ENCODE measurements at regions not wholly inside any gene's neighbourhood (a gene's known extent, or its start where the extent isn't known, plus 50 kb on each side); places are given as distances from the start of the nearest gene placed in this dataset.
A peak's percentile ranks its signal among the peaks of the same experiment; 100 is the strongest.

DNA sequence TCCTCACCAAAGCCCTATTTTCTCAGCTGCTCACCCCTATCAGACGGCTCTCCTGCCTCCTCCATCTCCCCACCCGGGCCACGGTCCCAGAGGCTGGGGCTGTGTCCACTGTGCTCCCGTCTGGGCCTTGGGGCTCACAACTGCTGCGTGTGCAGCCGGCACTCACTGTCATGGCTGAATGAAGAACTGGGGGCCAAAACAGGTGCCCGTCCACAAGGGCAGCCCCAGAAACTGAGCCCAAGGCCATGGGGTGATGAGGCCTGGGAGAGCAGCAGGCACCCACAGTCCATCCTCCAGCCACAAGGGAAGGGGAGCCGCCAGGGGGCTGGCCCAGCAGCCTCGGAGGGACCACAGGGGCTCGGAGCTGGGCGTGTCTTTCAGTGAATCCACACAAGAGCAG lies 159.5 kb downstream of the DLL1 start:
- no peak for DNase-seq

DNA sequence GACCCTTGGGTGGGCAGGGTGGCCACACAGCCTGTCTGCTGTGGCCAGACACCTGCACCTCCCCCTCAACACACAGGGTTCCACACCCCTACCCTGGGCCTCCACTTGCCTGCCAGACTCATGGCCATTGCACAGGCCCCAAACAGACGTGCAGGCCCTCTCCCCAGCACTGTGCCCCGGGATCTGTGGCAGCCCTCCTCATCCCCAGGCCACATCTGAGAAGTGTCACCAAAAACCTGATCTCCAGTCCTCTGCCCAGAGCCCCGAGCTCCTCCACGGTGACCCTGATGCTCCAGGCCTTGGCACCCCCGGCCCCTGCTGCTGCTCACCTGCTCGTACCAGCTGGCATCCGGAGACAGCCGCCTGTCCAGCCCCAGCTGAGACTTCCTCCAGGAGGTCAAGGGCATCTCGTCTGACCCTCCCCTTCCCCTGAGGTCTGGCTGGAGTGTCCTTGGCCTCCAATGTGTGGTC lies 160.1 kb downstream of the DLL1 start:
- no peak for DNase-seq

DNA sequence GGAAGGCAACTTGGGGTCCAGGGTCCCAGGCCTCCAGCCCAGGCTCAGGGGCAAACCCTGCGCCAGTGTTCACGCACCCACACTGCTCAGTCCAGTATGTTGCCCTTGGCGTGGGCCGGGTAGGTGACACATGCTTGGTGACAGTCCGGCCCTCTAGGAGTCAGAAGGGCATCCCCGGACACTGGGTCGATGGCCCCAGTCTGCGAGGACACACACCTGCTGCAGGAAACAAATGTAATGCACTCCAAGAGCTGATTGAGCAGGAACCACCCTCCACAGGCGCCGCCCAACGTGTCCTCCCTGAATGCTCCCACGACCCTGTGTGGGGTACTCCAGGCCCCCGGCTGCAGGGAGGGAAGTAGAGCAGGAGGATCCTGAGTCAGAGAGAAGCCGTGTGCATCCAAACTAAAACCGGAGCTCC lies 160.7 kb downstream of the DLL1 start:
- DNase-seq: no peak

DNA sequence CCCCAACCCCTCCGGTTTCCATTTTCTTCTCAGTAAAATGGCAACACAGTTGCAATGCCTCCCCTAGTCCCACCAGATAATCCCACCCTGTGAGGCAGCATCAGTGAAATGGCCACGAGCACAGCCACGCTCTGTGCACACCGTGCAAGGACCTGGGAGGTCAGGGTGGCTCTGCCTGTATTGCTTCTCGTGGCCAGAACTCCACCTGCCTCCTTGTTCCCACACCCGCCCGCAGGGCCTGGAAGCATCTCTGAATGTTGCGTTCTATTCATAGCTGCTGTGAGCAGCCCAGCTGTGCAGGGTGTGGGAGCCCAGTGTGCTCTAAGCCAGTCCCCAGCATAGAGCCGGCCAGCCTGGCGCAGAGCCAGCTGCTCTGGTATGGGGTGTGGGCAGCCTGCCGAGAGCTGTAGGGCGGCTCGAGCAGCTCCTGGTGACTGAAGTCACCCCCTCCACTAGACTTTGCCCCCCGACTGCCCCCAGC lies 161.1 kb downstream of the DLL1 start:
- DNase-seq: no peak

DNA sequence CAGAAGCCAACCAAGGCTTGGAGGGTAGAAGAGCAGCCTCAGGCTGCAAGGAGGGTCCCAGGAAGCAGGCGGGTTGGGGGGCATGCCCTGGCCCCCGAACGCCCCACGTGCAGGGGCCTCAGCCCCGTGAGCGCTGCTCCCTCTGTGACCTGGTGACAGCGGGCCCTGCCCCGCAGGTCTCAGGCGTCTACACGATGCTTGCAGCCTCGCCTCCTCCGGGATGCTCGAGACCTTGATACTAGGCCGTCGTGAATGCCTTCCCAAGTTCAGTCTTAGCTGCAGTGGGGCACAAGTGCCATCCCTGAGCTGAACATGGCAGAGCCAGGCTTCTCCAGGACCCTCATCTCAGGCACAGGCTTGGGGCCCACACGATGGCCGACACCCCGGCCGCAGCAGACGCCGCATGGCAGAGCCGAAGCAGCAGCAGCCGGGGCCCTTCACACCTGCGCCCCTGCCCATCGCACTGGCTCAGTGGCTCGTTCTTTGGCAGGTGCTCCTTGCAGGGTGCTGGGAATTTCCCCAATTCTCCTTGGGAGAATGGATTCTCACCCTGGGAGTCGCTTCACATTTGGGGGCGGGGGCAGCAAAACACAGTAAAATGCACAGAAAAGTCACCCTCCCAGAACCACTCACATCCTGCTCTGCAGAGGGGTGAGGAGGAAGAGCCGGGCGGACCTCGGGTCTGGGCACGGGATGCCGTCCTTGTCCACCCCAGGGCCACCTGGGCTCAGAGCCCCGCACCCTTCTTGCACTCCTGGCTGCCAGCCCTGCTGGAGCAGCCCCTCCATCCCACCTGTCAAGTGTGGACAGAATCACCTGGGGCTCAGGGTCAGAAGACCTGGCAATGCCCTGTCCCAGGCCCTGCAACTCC lies 161.8 kb downstream of the DLL1 start:
- no peak for DNase-seq

DNA sequence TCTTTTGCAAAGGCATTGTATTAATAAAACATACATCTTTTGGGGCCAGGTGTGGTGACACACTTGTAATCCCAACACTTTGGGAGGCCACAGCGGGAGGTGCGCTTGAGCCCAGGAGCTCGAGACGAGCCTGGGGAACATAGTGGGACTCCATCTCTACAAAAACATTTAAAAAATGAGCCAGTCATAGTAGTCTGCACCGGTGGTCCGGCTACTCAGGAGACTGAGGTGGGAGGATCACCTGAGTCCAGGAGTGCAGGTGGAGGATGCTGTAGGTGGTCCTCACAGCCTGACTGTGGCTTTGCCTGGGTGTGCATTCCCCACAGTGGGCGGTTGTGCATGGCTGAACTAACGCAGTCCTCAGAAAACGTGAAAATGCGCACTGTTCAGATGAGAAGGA lies 162.5 kb downstream of the DLL1 start:
- DNase-seq: no peak

DNA sequence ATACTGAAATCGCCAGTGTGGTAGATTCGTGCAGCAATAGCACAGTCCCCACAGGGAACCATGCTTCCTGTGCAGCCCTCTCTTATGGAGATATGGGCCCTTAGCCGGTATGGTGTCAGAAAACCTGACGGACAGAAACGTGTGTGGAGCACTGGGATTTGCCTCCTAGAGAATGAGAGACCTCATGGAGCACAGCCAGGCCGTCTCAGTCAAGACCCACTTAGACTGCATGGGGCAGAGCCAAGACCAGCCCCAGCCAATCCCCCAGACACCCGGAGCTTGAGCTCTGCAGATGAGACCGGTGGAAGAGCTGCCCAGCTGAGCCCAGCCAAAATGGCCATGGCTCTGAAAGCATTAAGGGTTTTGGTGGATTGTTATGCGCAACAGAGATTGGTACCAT lies 163.7 kb downstream of the DLL1 start:
- no peak for DNase-seq

DNA sequence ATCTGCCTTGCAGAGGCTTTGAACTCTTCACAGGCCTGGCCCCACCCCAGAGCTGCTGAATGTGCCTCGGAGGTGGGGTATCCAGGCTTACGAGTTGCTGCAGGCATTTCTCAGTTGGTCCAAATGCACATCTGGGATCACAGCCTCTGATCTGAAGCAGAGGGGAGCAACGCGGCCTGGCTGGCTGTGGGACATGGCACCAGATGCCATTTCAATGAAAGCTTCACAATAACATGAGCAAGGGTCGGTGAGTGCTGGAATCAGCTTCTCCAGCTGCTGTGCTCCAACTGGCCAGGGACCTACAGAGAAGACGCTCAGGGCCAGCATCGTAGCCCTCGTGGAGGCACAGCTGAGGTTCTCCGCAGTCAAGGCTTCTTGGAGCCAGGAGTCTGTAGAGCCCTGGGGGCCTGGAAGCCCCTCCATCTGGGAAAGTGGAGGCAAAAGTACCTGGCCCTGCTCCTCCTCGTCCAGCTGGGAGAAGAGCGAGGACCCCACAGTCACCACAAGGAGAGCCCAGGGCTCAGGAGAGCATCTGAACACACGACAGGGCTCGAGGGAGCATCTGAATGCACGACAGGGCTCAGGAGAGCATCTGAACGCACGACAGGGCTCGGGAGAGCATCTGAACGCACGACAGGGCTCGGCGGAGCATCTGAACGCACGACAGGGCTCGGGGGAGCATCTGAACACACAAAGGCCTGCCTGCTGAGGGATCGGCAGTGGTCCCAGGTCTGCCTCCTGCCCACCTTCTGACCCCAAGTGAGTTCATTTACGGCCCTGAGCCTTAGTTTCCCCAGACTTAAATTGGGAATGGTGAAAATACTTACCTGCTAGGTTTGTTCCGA lies 165.2 kb downstream of the DLL1 start:
- no peak for DNase-seq

DNA sequence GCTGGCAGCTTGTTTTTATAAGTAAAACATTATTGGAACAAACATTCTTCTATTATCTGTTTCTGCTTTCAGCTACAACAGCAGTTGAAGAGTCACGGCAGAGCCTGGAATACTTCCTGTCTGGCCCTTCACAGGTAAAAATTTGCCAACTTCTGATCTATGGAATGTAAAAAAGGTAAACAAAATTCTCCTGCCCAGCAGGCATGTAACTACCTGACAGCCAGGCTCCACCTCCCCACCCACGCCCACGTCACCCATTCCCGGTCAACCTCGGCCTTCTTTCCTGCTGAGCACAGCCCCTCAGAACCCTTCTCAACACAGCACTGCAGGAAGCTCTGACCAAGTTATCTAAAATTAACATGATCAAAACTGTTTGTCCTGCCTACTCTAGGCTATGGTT lies 166.0 kb downstream of the DLL1 start:
- no peak for DNase-seq

DNA sequence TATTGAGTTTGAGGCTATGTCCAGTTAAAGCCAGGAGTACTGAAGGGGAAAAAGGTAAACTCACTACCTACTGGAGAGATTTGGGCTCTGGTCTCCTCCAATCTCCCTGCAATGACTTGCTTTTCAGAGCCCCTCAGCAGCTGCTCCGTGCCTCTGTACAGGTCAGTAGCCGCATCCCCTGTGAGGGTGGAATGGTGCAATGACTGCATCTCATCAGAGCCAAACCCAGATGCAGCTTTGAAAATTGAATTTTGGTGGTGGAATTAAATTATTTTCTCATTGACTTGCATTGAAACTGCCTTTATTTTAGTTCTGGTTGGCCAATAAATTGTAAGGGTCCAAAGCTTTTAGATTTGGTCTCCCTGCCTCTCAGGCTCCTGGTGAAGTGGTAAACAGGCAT lies 166.7 kb downstream of the DLL1 start:
- DNase-seq: no peak

DNA sequence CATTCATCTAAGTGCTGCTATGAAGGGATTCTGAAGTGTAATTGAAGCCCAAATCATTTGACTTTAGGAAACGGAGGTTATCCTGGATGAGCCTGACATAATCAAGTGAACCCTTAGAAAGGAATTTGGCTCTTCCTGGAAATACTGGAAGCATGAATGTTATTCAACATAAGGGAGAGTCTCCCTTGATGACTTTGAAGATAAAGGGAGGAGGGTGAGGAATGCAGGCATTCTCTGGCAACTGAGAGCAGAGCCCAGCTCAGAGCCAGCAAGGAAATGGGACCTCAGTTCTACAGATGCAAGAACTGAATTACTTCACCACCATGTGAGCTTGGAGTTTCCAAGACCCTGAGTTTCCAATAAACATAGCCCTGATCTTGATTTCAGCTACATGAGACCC lies 168.2 kb downstream of the DLL1 start:
- DNase-seq: no peak

DNA sequence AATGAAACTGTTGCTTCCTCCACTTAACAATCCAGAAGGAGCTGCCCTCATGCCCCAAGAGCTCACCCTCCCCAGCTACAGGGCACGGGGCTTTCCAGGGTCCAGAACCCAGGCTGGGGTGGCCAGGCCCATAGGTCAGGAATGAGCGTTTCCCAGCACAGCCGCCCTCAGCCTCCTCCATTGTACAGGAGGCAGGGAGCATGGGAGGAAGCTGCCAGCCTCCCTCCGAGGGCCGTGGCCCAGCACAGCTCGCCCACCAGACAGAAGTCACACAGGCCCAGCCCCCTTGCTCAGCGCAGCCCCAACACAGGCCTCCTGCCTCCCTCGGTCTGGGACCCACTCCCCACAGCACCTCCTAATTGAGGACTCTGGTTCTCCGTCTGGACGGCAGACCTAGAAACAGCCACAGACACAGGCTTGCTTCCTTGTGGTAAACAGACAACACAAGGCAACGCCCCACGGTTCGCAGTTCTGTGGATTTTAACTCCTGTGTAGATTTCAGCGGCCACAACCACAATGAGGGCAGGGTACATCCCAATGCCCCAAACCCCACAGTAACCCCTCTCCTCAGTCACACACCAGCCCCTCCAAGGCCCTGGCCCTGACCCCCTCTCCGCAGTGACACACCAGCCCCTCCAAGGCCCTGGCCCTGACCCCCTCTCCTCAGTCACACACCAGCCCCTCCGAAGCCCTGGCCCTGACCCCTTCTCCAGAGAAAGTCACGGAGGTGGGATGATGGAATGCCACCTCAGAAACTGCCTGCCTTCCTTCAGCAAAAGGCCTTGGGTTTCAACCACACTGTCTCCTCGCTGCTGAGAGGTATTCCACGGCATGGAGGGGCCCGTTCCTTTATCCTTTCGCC lies 173.5 kb downstream of the DLL1 start:
- DNase-seq: peak; percentile 4

DNA sequence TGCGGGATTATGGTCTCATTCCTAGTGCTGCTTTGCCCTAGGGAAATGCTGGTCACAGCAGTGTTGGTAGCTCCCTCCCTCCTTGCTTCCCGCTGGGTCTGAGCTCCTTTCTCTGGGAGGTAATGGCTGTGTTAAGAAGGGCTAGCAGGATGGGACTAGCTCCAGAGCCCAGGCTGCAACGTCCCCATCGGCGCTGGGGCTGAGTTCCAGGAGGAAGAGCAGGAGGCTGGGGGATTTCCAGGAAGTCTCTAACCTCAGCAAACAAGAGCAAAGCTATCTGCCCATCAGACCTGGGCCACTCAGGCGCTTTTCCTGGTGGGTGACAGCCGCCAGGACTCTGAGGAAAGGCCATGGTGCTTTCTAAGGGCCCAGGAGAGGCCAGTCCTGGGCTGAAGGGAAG lies 174.2 kb downstream of the DLL1 start:
- no peak for DNase-seq

DNA sequence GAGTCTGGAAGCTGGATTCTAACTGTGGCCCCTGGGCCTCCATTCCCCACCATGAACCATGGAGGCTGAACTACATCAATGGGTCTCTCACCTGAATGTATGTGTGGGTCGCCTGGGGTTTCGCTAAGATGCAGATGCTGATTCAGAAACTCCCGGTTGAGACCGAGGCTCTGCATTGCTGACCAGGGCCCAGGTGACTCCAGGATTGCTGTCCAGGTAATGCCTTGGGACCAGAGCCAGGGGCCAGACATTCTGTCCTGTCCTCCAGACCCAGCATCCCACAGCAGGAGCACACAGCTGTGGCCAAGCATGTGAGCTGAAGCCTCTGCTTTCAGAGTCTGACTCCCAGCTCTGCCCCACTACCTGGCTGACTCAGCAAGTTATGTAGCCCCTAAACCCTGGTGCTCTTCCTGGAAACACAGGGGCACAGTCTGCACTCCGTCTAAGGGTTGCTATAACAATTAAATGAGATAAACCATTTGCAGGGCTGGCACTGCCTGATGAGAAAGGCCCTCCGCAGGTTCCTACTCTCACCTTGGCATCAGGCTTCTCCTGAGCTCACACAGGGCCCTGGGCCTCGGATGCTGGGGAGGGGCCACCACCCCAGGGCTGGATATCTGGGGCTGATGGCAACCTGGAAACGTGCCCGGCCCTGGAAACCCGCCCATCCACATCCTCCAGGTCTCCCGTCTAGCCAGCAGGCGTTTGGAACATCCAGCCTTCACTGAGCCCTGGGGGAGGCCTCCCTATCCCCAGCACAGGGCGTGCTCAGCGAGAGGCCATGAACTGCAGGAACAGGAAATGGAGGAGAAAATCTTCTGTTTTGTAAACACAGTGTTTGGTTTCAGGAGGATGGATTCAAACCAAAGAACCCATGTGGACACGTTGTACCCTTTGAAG lies 175.7 kb downstream of the DLL1 start:
- no peak for DNase-seq

DNA sequence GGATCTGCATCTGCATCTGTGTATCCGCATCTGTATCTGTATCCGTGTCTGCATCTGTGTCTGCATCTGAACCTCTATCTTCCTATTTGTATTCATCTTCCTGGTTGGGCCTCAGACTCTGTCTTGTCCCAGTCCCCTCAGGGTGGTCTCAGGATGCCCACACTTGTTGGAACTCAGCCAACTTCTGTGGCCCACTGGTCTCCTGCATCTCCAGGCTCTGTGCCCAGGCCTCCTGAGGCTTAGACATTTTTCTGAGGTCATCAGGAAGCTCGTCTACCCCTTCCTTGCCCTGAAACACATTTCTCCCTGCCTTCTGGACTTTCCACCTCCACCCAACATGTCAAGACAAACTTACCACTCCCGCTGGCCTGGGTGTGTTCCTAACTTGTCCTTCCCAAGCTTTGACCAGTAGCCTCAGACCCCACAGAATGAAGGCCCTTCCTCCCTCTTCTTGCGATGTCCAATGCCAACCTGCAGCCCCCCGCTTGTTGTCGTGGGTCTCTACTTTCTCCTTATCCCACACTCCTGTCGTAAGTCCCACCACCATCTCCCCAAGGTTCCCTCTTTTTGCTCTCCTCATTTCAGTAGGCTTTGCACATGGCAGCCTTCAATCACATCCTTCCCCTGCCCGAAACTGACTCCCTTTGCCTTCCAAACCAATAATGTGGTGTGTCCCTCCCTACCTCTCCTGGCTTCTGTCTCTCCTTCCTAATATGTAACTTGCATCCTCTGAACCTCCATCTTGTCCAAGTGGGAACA lies 176.5 kb downstream of the DLL1 start:
- DNase-seq: no peak

DNA sequence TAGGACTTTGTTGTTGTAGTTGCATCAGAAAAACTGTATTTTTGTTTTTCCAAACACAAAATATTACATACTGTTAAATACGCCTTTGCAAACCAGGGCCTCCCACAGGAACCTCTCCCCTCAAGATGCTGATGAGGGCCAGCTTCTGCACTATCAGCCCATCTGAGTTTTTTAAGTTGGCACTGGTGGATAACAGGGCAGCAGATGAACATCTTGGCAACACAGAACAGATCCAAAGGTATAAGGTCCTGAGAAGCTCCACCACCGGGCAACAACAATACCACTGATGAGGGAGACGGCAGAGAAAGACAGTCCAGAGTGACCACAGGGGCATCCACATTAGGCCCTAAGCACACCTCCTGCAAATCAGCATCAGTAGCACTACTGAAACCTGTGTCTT lies 177.7 kb downstream of the DLL1 start:
- no peak for DNase-seq

DNA sequence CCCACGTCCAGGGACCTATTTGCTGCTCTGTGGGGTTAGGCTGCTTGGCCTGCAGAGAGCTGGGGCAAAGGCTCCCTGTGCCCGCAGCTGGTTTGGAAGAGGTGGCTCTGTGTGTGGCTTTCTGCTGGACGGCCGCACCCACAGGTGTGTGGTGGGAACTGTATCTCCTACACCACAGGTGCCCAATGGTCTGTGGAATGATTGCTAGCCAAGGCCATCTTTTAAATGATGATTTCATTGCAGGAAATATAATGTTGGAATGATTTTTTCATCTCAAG lies 178.4 kb downstream of the DLL1 start:
- no peak for DNase-seq

DNA sequence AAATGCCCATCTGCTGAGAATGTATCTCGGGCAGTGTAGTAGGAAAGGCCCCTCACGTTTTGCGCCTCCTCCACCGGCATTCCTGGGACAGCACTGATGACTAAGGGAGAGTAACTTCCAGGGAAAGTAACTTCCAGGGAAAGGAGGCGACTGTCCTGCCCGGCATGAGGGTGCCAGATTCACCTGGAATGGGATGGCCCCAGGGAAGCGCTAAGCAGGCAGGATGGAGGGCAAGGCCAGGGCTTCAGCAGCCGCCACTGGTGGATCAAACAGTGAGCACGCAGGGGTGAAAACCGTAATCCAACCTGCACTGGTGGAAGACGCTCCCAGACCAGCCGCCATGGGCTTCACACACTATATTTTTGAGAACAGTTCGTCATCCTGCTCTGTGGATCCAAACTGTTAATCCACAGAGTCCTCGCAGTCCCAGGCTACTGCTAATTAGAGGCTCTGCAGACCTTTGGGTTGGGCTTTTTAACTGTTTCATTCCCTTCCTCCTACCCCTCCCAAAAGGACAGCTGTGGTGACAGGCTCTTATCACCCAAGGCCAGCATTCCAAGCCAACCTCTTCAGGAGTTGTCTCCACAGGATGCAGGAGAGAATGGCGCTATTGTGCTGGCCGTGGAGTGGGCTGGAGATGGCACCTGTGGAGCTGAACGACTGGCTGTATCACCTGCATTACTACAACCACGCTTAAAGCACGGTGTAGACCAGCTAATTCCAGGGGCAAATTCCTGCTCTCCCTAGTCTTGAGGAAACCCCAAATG lies 178.9 kb downstream of the DLL1 start:
- DNase-seq: no peak

DNA sequence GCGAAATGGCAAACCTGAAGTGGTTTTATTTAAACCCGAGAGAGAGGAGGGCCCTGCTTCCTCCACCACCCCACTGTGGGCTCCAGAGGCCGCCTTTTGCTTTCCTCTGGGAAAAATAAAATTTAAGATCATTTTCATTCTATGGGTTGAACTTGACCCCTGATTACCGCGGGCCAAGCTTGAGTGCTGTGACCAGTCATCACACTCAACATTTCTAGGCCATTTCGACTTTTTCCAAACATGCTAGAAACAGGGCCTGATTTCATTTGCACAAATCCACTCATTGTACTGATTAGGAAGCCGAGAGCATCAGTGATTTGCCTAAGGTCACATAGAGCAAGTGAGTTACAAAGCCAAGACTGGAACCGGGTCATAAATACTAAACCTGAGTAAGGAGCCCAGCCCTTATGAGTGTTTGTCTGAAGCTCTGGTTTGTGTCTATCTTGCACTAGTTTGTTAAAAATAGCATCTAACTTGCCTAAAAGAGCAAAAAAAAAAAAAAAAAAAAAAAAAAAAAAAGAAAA lies 179.7 kb downstream of the DLL1 start:
- no peak for DNase-seq
